Heart right ventricle (tissue), 16 donors: ENCODE measurements at regions not wholly inside any gene's neighbourhood (a gene's known extent, or its start where the extent isn't known, plus 50 kb on each side); places are given as distances from the start of the nearest gene placed in this dataset.
A peak's percentile ranks its signal among the peaks of the same experiment; 100 is the strongest.

ENCODE experiments used
- ATAC-seq, 8 donors: fragments of 200-7000 bp; cut with Tn5 transposase; one replicate each; pipeline ENCODE4 v1.9.1; 2020; ENCODE audit warnings: mild to moderate bottlenecking in 8 of 8, moderate library complexity in 8 of 8, moderate number of reproducible peaks in 1 of 8
- DNase-seq, 2 donors: peaks; one replicate each; pipeline ENCODE4 v3.0.0-alpha.2; 2020
- H3K27ac ChIP-seq, 10 donors: fragments of 200-600 bp; sonication (generic) in 2 of 10; one replicate each; pipeline versions ENCODE4 v1.5.0 to v1.8.0; 2020 to 2022; ENCODE audit warnings: mild to moderate bottlenecking in 3 of 10
- H3K27me3 ChIP-seq, 7 donors: fragments of 200-600 bp; one replicate each; pipeline ENCODE4 v1.8.0; 2021 to 2022; ENCODE audit warnings: mild to moderate bottlenecking in 2 of 7
- H3K36me3 ChIP-seq, 9 donors: fragments of 200-600 bp; sonication (generic) in 1 of 9; one replicate each; pipeline versions ENCODE4 v1.5.0 to v1.8.0; 2020 to 2022; ENCODE audit warnings: mild to moderate bottlenecking in 2 of 9
- H3K4me1 ChIP-seq, 9 donors: fragments of 200-600 bp; sonication (generic) in 1 of 9; one replicate each; pipeline versions ENCODE4 v1.5.0 to v1.8.0; 2020 to 2022; ENCODE audit warnings: mild to moderate bottlenecking in 4 of 9
- H3K4me3 ChIP-seq, 10 donors: fragments of 200-600 bp; sonication (generic) in 2 of 10; one replicate each; pipeline versions ENCODE4 v1.5.0 to v1.8.0; 2020 to 2022; ENCODE audit warnings: mild to moderate bottlenecking in 7 of 10, moderate library complexity in 2 of 10
- H3K9me3 ChIP-seq, 11 donors: fragments of 200-600 bp in 10 of 11; sonication (generic) in 2 of 11; one replicate each; pipeline versions ENCODE4 v1.5.0 to v1.8.0; 2013 to 2022; ENCODE audit warnings: mild to moderate bottlenecking in 2 of 11, control low read depth in 1 of 11, moderate library complexity in 1 of 11
- CTCF ChIP-seq, 9 donors: fragments of 200-600 bp; sonication (generic) in 2 of 9; IDR thresholded peaks; one replicate each; pipeline versions ENCODE4 v1.5.0 to v1.8.0; 2021 to 2022; ENCODE audit warnings: antibody characterized with exemption in 9 of 9, mild to moderate bottlenecking in 5 of 9, moderate library complexity in 1 of 9
- WGBS, 2 donors: extraction: QIAGEN DNeasy Blood & Tissue Kit; methylation state at CpG; one replicate each; pipeline ENCODE4 v1.1.7; 2013; ENCODE audit warnings: inconsistent platforms in 1 of 2; 5-methylcytosine and 5-hydroxymethylcytosine counted together
- intact Hi-C, 10 donors: fragments of 100-400 bp; cut with DNase I; formaldehyde crosslinking; loops; one replicate each; pipeline versions ENCODE4 v1.11.1 to v1.14.2; 2022
- donor health status: Arrhythmogenic right ventricular cardiomyopathy.
- donor health status: ischemic (EF 13 %, LVEDD 7.1; RV severe dilation, severe dysfunction).
- donor health status: healthy with polysubstance abuse.
- donor health status: DM: no; HTN: yes; CAD: no.
- donor health status: DM: no; HTN: no; CAD: no.
- donor health status: ischemic (EF 25% LVEDD 6.9; RV normal size, moderate dysfunction).
- donor health status: ischemic (EF 25% LVEDD 5.7; RV mildly dilated, moderate dysfunction).
- donor health status: healthy.
- donor health status: DM: yes; HTN: yes; CAD: no.
- donor health status: Ischemic cardiomyopathy.
- donor health status: ischemic (EF 35%, LVEDD 5.7; RV mildly dilated, moderate dysfunction).
- donor health status: nonischemic (EF 11% LVEDD 7.7; RV severe dilation, severe dysfunction).
- donor health status: DM: yes; HTN: yes; CAD: no.
- donor health status: PGD.
- donor health status: ischemic (EF 29% LVEDD 5.4; RV normal size, mild dysfunction).
- donor health status: nonischemic (EF 23%, LVEDD 6.1; RV moderate dilation, normal function).

- Histone ChIP-seq H3K36me3 (no peaks in the 10 kb centered on the region), H3K4me1 (no peaks in the 10 kb centered on the region), H3K27ac (no peak overlapping the region), H3K4me3 (no peak overlapping the region), H3K27me3 (no peaks in the 10 kb centered on the region), H3K9me3 (no peaks in the 10 kb centered on the region)
- ATAC-seq = no peak
- no peak for DNase-seq
- 81 to 82% methylated on average over 2 of the region's 2 CpGs for WGBS, 2 donors
- no peak for TF ChIP-seq CTCF (IDR thresholded peaks at IDR 0.05)
- intact Hi-C loops = no loop called here
Measured at GRCh38 chr2:164006704-164007103, 270.9 kb upstream of the FIGN start.

GRCh38 chr2:164000176-164000575 is 264.4 kb upstream of the FIGN start:
- Histone ChIP-seq H3K36me3 (no peaks in the 10 kb centered on the region), H3K9me3 (no peaks in the 10 kb centered on the region), H3K27ac (no peak overlapping the region), H3K4me1 (no peaks in the 10 kb centered on the region), H3K27me3 (no peaks in the 10 kb centered on the region), H3K4me3 (no peak overlapping the region)
- DNase-seq (no peak), ATAC-seq (no peak)
- TF ChIP-seq CTCF (IDR thresholded peaks at IDR 0.05) = no peak
- intact Hi-C loops = no loop called here
- 88 to 94% methylated on average over 2 of the region's 2 CpGs for WGBS, 2 donors

GRCh38 chr2:163997466-163997865 is 261.7 kb upstream of the FIGN start:
- intact Hi-C loops = no loop called here
- no peaks in the 10 kb centered on the region for H3K4me1 ChIP-seq
- DNase-seq (no peak), ATAC-seq (no peak)
- H3K9me3 ChIP-seq = no peaks in the 10 kb centered on the region
- no peaks in the 10 kb centered on the region for H3K27me3 ChIP-seq
- H3K4me3 ChIP-seq = no peak overlapping the region
- WGBS, 2 donors = 64 to 72% methylated on average over 4 of the region's 4 CpGs
- no peaks in the 10 kb centered on the region for H3K36me3 ChIP-seq
- no peak overlapping the region for H3K27ac ChIP-seq
- no peak for TF ChIP-seq CTCF (IDR thresholded peaks at IDR 0.05)

- WGBS, 2 donors = 62 to 69% methylated on average over 2 of the region's 2 CpGs
- intact Hi-C loops = no loop called here
- no peak for TF ChIP-seq CTCF (IDR thresholded peaks at IDR 0.05)
- no peaks in the 10 kb centered on the region for H3K4me1 ChIP-seq
- H3K4me3 ChIP-seq = no peak overlapping the region
- no peaks in the 10 kb centered on the region for H3K36me3 ChIP-seq
- H3K9me3 ChIP-seq = no peaks in the 10 kb centered on the region
- no peak for ATAC-seq
- H3K27me3 ChIP-seq = no peaks in the 10 kb centered on the region
- H3K27ac ChIP-seq = peak overlapping the region in 3 of 10 donors; percentile 11 to 38 (median 24)
- no peak for DNase-seq
Measured at GRCh38 chr2:163990541-163990940, 254.7 kb upstream of the FIGN start.

- Histone ChIP-seq H3K9me3 (no peaks in the 10 kb centered on the region), H3K4me3 (no peak overlapping the region), H3K27me3 (no peaks in the 10 kb centered on the region), H3K36me3 (no peaks in the 10 kb centered on the region), H3K4me1 (no peaks in the 10 kb centered on the region), H3K27ac (peak overlapping the region in 2 of 10 donors; percentile 24 to 38)
- DNase-seq (no peak), ATAC-seq (no peak)
- no peak for TF ChIP-seq CTCF (IDR thresholded peaks at IDR 0.05)
- WGBS, 2 donors = 67 to 75% methylated on average over 4 of the region's 4 CpGs
- intact Hi-C loops = no loop called here
Measured at GRCh38 chr2:163990101-163990500, 254.3 kb upstream of the FIGN start.
